ENCODE measurements at regions not wholly inside any gene's neighbourhood (a gene's known extent, or its start where the extent isn't known, plus 50 kb on each side); places are given as distances from the start of the nearest gene placed in this dataset.

GRCh38 chr1:69252696-69253095 is 315.0 kb upstream of the LRRC7 start:
- DNase-seq (ENCODE audit: low spot score) = no peak

GRCh38 chr1:69256036-69256435 is 311.7 kb upstream of the LRRC7 start:
- DNase-seq (ENCODE audit: low spot score) = no peak

GRCh38 chr1:69258842-69259241 is 308.9 kb upstream of the LRRC7 start:
- no peak for DNase-seq (ENCODE audit: low spot score)

GRCh38 chr1:69263921-69264391 is 303.8 kb upstream of the LRRC7 start:
- DNase-seq (ENCODE audit: low spot score) = no peak

GRCh38 chr1:69269491-69269890 is 298.2 kb upstream of the LRRC7 start:
- DNase-seq (ENCODE audit: low spot score) = no peak

GRCh38 chr1:69271587-69272125 is 296.1 kb upstream of the LRRC7 start:
- DNase-seq (ENCODE audit: low spot score) = no peak

- DNase-seq (ENCODE audit: low spot score) = no peak
Observed at GRCh38 chr1:69272684-69273083, 295.0 kb upstream of the LRRC7 start.

GRCh38 chr1:69278923-69279322 is 288.8 kb upstream of the LRRC7 start:
- DNase-seq (ENCODE audit: low spot score) = no peak

GRCh38 chr1:69283516-69283915 is 284.2 kb upstream of the LRRC7 start:
- DNase-seq (ENCODE audit: low spot score) = no peak

GRCh38 chr1:69284508-69284907 is 283.2 kb upstream of the LRRC7 start:
- DNase-seq (ENCODE audit: low spot score) = no peak

- no peak for DNase-seq (ENCODE audit: low spot score)
Observed at GRCh38 chr1:69288416-69288815, 279.3 kb upstream of the LRRC7 start.

GRCh38 chr1:69290291-69290690 is 277.4 kb upstream of the LRRC7 start:
- DNase-seq (ENCODE audit: low spot score) = no peak

GRCh38 chr1:69291541-69291940 is 276.2 kb upstream of the LRRC7 start:
- no peak for DNase-seq (ENCODE audit: low spot score)

- DNase-seq (ENCODE audit: low spot score) = no peak
Observed at GRCh38 chr1:69292833-69293232, 274.9 kb upstream of the LRRC7 start.

GRCh38 chr1:69294171-69294570 is 273.6 kb upstream of the LRRC7 start:
- no peak for DNase-seq (ENCODE audit: low spot score)

GRCh38 chr1:69295265-69295664 is 272.5 kb upstream of the LRRC7 start:
- no peak for DNase-seq (ENCODE audit: low spot score)

GRCh38 chr1:69305621-69306020 is 262.1 kb upstream of the LRRC7 start:
- no peak for DNase-seq (ENCODE audit: low spot score)

- no peak for DNase-seq (ENCODE audit: low spot score)
Observed at GRCh38 chr1:69312055-69312732, 255.5 kb upstream of the LRRC7 start.

GRCh38 chr1:69313118-69313517 is 254.6 kb upstream of the LRRC7 start:
- DNase-seq (ENCODE audit: low spot score) = no peak

- no peak for DNase-seq (ENCODE audit: low spot score)
Observed at GRCh38 chr1:69315416-69315815, 252.3 kb upstream of the LRRC7 start.

- DNase-seq (ENCODE audit: low spot score) = no peak
Observed at GRCh38 chr1:69315823-69316222, 251.9 kb upstream of the LRRC7 start.

- DNase-seq (ENCODE audit: low spot score) = no peak
Observed at GRCh38 chr1:69319287-69319686, 248.4 kb upstream of the LRRC7 start.

- no peak for DNase-seq (ENCODE audit: low spot score)
Observed at GRCh38 chr1:69320757-69321211, 246.9 kb upstream of the LRRC7 start.

GRCh38 chr1:69321311-69321710 is 246.4 kb upstream of the LRRC7 start:
- DNase-seq (ENCODE audit: low spot score) = no peak
